ENCODE measurements at regions not wholly inside any gene's neighbourhood (a gene's known extent, or its start where the extent isn't known, plus 50 kb on each side); places are given as distances from the start of the nearest gene placed in this dataset.

DNA sequence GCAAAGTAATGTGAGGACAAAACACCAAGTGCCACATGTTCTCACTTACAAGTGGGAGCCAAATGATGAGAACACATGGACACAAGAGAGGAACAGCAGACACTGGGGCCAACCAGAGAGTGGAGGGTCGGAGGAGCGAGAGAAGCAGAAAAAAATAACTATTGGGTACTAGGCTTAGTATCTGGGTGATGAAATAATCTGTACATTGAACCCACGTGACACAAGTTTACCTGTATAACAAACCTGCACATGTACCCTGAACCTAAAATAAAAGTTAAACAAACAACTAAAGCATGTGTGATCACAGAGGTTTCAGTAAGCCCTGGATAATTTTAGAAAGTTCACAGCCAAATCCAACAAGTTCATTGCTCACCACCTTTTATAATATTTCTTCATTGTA lies 160.1 kb downstream of the TENT4A start:
- no peak for DNase-seq

DNA sequence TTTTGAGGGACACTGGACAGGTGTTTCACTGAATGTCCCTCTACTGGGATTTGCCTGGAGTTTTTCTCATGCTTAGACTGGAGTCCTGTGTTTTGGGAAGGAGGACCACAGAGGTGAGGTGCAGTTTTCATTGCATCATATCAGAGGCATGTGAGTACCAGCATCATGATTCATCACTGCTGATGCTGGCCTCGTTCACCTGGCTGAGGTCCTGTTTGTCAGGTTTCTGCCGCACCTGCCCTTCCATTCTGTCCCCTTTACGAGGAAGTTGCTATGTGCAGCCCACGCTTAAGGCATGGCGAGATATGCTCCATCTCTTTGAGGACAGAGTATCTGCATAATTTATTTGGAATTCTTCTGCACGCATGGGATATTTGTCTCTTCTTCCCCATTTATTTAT lies 162.1 kb downstream of the TENT4A start:
- no peak for DNase-seq

DNA sequence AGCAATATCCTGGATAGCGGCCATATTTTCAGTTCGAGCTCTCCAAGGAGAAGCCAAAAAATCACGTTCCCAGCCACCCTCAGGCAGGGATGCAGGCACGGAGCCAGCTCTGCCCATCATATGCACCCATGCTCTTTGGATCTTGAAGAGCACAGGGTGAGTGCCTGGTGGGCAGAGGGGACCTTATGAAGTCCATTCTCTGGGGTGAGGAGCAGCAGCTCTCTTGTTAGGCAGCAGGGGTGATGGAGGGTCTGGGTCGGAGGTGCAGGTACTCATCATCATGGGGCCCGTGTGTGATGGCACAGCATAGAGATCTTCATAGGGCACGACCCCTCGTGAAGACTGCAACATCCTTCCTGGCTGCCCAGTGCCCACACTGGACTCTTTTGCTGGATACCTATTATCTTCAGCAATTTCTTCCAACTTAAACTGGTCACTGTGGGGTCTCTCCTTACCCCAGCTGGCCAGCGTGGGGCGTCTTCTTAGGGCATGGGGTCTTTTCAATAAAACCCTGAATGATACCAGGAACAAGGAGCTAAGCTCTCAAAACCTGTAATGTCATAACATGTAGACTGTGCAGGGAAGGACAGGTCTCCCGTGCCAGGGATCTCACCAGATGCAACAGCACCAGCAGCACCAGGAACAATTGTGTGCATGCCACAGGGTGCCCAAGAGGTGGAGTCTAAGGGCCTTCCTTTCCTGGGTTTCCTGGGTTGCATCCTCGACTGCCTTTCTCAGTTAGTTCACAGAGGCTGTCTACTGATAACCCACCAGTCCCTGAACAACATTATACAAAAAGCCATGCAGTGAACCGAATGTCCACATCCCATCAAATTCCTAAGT lies 165.0 kb downstream of the TENT4A start:
- no peak for DNase-seq

DNA sequence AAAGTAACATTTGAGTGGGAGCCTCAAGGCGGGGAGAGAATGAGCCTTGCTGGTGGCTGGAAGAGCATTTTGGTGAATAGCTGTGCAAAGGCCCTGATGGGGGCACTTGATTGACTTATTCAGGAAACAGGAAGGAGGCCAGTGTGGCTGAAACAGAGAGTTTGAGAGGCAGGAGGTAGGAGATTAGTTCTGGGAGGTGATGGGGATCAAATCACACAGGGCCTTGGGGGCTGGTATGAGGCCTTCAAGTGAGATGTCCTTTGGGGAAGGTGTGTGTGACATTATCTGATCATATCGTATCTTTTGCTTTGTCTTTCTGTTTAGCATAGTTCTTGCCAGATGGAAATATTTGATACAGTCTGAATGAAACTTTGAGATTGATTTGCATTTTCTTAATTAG lies 172.3 kb downstream of the TENT4A start:
- no peak for DNase-seq

DNA sequence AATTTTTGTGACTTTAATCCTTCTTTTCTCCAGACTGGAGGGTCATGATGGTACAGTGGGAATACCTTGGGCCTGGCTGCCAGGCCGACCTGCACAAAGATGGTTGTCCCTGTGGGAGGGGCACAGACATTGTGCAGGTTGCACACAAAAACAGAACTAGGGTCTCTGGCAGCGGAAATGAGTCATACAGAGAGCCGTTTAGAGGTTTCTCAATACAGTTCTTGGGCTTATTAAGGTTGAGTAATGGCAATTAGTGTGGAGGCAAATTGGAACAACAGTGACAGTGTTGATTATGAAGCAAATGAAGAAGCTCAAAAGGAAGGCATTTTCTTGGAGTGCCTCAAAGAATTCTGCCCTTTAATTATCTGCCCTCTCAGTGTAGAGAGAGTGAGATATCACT lies 173.6 kb downstream of the TENT4A start:
- DNase-seq: no peak

DNA sequence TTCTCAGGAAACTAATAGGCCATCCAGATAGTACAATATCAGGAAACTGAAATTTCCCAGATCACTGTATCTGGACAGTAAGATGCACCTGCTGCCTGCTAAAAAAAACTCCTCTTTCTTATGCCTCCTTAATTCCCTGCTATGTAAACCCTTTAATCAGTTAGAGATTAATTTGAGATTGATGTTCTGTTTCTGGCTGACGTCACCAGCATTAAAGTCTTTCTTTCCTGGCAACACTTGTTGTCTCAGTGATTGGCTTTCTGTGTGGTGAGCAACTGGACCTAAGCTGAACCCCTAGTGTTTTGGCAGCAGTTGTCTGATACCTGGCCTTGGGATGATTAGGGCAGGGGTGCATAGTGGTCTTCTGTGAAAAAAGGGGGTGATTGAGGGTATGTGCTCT lies 175.8 kb downstream of the TENT4A start:
- DNase-seq: no peak

DNA sequence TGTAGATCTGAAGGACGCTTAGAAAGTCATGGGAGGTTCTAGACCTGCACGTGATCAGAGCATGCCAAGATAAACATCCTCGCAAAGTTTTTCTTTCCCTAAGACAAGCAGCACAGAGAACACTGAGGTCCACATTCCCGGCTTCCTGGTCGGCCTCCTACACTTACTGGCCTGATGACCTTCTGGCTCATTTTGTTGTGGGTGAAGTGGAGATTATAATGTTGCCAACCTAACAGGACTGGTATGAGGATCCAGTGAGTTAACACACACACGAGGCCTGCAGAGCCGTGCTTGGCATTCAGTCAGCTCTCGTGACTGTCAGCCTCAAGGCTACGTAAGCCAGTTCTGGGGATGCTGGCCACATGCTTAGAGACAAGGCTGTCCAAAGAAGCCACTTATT lies 186.0 kb downstream of the TENT4A start:
- DNase-seq: no peak

DNA sequence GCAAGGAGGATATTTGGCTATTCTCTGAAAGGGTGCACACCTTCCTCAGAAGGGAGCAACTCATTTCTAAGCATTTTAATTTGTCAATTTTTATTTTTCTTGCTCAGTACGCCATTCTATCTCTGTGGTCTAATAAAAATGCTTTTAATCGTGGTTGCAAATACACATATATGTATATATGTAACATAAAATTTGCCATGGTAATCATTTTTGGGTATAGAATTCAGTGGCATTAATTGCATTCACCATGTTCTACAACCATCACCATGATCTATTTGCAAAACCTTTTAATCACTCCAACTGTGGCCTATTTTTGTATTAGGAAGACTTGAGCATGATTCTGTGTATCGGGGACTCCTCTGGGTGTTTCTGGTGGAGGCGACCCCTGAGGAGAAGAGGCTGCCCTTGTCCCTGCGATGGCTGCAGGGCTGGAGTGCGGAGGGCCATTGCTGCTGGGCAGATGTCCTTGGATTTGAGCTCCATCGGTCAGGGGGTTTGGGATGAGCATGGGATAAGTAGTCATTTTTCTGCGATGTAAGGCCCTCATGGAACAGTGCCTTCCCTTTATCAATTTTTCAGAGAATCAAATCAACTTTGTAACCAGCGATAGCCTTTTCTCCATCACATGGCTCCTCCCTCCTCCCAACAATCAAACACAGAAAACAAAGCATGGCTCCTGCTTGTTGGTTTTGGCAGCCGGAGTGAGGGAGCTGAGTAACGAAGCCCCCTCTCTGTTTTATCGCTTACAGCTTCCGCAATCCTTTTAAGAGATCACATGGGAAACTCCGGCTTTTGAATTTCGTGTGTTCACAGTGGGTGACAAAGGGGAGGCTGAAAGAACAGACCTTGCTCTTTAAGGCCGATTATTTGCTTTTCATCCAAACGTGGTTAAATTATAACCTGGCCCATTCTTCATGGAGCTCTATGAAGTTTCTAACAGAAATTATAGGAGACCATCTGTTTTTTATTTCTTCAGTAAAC lies 187.3 kb downstream of the TENT4A start:
- no peak for DNase-seq

DNA sequence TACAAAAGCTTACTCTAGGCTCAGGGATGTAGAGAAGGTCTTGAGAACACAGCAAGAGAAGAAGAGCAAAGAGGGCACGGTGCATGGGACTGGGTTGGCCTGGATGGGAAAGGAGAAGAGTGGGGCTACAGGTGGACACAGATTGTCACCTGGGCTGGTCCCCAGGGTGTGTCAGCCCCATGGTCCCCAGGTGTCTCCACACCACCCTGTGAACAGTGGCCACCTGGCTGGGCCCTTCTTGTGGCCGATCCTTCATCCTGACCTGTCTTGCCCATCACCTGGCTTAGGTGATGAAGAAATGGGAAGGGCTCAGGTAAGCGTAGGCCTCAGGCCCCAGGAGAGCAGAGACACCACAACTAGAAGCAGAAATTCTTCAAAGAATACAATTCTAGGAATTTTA lies 188.9 kb downstream of the TENT4A start:
- DNase-seq: no peak

DNA sequence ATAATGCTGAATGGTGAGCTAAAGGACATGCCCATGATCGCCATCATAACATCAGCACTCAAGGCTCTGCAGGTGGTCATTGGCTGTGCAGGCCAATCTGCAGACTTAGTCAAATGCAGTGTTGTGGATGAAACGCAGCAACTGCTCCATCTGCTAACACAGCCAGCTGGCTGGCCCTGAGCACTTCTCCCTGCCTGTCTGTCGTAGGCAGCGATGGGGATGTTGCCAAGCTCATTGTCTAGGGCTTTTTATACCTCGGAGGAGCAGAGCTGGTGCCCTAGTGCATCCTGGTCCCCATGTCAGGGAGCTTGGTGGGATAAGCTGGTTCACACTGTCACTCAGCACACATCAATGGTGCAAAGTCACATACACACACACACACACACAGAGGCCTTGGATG lies 189.4 kb downstream of the TENT4A start:
- no peak for DNase-seq

DNA sequence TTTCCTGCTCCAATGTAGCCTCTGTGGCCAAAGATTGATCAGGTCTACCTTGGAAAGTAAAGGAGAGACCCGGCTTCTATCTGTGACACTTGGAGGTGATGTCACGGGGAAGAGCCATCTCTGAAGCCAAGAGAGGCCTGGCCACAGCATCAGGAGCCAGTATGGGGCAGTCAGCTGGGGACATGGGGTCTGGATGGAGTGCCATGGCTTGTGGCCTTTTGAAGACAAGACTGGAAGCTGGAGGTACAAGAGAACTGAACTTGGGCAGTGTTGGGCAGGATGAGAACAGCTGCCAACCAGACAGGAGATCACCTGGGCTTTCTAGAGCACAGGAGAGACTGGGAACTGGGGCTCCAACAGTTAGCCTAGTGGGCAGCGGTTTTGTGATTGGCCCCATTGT lies 190.7 kb downstream of the TENT4A start:
- DNase-seq: no peak

DNA sequence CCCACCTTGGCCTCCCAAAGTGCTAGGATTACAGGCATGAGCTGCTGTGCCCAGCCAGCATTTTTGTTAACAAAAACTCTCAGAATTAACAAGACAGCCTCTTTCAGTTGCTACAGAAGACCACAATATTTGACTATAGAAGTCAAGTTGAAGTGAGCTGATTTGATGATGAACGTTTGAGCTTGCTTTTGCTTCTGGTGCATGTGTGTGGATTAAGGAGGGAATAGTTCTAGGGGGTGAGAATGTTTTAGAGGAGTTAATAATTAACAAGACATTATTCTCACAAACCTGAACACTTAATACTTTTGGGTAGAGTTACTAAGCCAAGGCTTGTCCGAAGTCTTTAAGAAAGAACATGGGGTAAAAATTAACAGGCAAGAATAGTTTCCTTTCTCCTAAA lies 191.6 kb downstream of the TENT4A start:
- DNase-seq: no peak

DNA sequence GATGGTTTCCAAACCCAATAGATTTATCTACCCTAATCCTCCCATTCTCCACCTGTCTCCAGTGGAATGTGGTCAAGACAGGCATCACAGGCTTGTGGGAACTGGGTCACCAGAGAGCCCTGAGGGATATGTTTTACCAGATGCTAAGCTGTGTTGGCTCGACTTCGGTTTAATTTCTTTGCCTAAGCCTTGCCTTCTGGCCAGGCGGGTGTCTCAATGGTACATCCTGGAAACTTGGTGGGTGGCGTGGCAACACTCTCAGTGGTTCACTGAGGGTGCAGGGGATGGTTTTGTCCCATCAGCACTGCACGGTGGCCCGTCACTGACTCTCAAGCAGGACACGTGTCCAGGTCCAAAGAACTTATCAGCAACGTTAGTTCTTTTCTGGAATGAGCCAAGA lies 192.2 kb downstream of the TENT4A start:
- no peak for DNase-seq

DNA sequence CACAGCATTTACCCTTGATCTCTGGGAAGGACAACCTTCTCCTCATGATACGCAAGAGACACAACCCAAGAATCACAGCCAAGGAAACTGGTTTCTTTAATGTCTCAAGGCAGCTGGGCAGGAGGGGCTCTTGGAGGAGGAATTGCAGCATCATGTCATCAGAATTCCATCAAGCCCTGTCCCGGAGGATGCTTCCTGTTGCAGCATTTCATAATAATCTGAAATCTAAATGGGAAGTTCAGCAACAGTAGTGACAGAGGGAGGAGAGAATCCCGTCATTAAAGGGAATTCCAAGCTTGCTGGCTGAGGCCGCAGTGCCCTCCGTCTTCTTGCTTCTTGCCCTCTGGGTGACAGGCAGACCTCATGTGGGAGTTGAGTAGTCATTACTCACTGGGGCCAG lies 192.7 kb downstream of the TENT4A start:
- no peak for DNase-seq

DNA sequence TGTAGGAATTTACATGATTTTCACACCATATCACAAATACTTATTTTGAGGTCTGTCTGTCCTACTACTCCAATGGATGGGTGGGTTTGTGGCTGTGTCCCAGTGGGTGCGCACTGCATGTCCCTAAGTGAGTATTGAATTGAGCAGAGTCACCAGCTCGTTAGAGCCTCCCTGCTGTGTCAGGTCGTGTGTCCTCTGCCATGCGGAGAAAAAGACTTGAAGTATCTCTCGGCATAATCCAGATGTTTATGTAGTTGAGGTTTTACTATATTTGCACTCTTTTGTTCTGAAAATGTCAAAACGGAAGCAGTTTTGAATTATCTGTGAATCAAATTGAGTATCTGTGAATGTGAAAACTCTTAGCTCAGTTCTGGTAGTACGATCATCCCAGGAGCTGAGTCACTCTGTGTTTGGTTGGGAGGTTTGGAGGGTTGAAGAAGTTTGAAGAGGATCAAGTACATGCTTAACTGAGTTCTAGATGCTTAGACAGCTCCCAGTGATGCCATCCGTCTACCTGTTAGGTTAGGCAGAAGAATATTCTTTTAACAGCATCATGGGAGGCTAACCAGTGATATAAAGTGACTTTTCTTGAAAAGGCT lies 194.2 kb downstream of the TENT4A start:
- no peak for DNase-seq

DNA sequence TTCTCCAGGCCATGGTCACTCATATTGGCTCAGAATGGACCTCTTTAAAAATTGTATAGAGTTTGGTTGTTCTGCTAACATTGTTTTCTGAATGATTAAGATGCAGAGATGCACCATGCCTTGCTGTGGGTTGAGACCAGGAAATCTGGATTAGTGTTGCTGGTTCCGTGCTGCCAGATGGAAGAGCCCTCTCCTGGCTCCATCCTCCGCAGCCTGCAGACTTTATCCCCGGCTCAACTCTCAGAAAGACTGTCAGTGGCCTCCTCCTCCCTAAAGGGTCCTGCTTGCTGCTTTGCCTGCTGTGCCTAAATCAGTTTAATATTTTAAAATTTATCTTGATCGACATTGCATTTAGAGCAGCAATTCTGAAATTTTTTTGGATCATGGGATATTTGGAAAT lies 196.7 kb downstream of the TENT4A start:
- no peak for DNase-seq

DNA sequence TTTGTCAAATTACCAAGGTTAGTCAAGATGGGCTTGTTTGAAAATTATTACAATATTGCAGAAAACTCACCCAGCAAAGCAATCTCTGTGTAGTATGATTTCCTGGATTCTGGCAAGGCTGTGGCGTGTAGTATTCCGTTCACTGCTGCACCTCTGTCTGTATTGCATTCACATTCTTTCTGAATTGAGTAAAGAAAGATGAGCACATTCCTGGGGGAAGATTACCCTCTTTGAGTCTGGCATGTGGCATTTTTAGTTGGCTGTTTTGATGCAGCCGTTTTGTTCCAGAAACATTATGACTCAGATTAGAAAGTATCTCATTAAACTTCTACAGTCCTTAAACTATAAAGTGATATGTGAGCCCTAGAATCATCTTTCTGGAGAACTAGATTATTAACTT lies 197.7 kb downstream of the TENT4A start:
- no peak for DNase-seq

DNA sequence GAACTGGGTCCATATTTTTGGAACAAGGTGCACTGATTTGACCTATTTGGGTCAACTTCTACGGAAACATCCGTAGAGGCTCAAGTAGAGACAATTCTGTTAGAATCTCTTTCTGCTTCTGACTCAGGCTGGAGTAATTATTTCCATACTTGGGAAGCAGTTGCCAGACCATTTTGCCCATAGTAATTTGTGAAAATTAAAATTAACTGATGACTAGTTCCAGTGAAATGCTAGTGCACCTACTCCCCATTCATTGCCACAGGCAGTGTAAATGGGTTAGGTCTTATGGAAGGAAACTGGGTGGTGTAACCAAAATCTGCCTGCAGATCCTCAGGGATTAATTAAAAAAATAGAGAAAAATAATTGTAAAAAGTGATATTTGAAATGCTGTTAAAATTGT lies 201.1 kb downstream of the TENT4A start:
- DNase-seq: no peak

DNA sequence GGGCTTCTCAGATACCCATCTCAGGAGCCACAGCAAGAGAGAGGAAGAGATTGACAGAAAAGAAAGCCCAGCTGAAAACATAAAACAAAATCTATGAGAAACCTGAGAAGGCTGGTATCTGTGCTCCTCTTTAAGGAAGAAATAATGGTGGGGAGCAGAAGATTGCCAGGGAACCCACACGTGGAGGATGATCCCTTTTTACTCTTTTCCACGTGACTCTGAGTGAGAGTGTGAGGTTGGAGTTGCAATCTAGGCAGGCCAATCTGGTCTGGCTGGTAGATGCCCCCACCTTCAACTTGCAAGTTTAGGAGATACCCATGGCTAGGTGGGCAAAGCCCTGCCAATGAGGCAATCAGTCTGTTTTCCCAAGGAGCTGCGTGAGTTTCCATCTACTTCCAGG lies 202.3 kb downstream of the TENT4A start:
- DNase-seq: no peak

DNA sequence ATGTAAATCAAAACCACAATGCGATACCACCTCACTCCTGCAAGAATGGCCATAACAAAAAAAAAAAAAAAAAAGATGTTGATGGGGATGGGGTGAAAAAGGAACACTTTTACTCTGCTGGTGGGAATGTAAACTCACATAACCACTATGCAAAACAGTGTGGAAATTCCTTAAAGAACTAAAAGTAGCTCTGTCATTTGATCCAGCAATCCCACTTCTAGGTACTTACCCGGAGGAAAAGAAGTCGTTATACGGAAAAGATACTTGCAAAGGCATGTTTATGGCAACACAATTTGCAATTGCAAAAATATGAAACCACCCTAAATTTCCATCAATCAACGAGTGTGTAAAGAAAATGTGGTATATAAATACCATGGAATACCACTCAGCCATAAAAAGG lies 205.0 kb downstream of the TENT4A start:
- DNase-seq: no peak

DNA sequence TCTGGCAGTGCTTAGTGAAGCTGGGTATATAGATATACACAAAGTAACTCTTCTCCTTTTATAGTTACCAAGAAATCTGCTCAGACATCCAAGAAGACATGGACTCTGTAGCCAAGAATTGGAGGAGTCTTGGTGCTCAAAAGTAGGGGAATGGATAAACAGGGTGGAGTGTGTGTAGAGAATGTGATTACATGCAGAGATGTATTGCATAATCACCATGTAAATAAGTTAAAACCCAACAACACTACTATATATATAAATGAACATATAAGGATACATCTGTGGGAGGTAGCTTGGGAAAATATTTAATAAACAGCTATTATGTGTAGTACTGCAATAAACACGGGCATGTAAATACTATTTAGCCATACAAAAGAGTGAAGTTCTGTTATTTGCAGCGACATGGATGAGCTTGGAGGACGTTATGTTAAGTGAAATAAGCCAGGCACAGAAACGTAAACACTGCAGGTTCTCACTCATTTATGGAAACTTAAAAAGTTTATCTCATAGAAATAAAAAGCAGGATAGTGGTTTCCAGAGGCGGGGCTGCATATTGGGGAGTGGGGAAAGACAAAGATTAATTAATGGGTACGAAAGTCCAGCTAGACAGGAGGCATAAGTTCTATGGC lies 207.5 kb downstream of the TENT4A start:
- no peak for DNase-seq

DNA sequence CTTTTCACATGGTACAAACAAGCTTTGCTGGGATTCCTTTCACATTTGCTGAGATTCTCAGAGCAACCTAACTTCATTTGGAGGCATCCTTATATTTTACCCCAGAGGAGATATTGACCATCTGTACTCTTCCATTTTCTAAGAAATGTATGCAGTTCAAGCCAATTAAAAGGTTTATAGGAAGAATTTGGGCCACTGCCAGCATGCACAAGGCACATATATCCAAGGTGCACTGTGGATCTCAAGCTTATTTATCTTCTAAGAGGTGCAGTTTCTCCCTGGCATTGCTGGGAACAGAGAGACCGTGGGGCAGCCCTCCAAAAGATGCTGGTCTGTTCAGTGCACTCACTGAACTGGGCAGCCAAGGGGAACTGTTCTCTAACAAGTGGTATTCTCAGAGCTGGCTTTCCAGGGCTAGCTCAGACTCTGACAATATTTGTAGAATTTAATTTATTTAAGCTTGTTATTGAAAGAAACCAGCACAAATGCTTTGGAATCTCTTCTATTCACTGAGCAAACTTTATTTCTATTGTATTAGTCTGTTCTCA lies 213.3 kb downstream of the TENT4A start:
- DNase-seq: no peak

DNA sequence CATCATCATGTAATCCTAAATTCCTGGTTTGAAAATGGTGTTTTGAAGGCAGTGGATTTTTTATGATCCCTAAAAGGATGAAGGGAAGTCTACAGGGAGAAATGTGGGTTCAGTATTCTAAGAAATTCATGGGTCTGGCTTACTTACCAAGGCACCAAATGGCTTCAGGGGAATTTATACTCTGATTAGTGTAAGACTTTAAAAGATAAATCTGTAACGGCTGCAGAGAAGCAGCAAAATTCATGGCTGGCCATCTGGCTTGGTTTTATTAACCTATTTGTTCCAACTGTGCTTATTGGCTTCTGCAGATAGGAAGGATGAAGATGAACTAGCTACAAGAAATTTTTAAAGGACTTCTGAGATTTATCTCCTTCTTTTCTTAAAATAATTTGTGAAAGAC lies 222.8 kb downstream of the TENT4A start:
- DNase-seq: no peak

Data from GDM1 (cell line).